SK-N-SH treated with all-trans-retinoic acid at 6 μM for 48 hours (cell line): ENCODE measurements at regions not wholly inside any gene's neighbourhood (a gene's known extent, or its start where the extent isn't known, plus 50 kb on each side); places are given as distances from the start of the nearest gene placed in this dataset.

Experiments used
- RARB ChIP-seq: fragments of 250-450 bp; sonication (Bioruptor Pico); IDR thresholded peaks from 2 replicates; pipeline ENCODE4 v1.8.0; 2021; ENCODE audit warnings: mild to moderate bottlenecking, moderate library complexity
- ZFP30 ChIP-seq: fragments of 450-650 bp; formaldehyde crosslinking; IDR thresholded peaks from 2 replicates; pipeline ENCODE4 v1.5.0; 2022; ENCODE audit warnings: mild to moderate bottlenecking, moderate library complexity
- ZNF565 ChIP-seq: fragments of 450-650 bp; formaldehyde crosslinking; conservative IDR thresholded peaks from 2 replicates; pipeline ENCODE4 v1.5.0; 2020; ENCODE audit warnings: low read depth, mild to moderate bottlenecking, moderate library complexity

- TF ChIP-seq ZFP30 (CRISPR knock-in tag) (no peak), ZNF565 (CRISPR knock-in tag) (no peak), RARB (no peak)
These were observed 82.4 kb downstream of the MAFB start for GRCh38 chr20:40606660-40607059.
